Subcutaneous abdominal adipose tissue (tissue), 5 donors: ENCODE measurements at regions not wholly inside any gene's neighbourhood (a gene's known extent, or its start where the extent isn't known, plus 50 kb on each side); places are given as distances from the start of the nearest gene placed in this dataset.

Experiments
- H3K27ac ChIP-seq: one replicate; pipeline ENCODE4 v1.7.0; 2013; ENCODE audit warnings: low read depth, mild to moderate bottlenecking, inconsistent platforms, low read length, moderate library complexity
- H3K27me3 ChIP-seq, 5 donors: one replicate each; pipeline ENCODE4 v1.7.0; 2013; ENCODE audit warnings: low read length in 5 of 5, inconsistent platforms in 1 of 5; ENCODE audit not compliant: control insufficient read depth in 5 of 5, insufficient read depth in 4 of 5
- H3K36me3 ChIP-seq, 5 donors: one replicate each; pipeline ENCODE4 v1.7.0; 2013; ENCODE audit warnings: low read length in 5 of 5; ENCODE audit not compliant: control insufficient read depth in 5 of 5, insufficient read depth in 5 of 5
- H3K4me1 ChIP-seq, 5 donors: one replicate each; pipeline ENCODE4 v1.7.0; 2013; ENCODE audit warnings: low read length in 5 of 5, mild to moderate bottlenecking in 3 of 5, moderate library complexity in 1 of 5; ENCODE audit not compliant: control insufficient read depth in 5 of 5, insufficient read depth in 5 of 5
- H3K4me3 ChIP-seq, 5 donors: one replicate each; pipeline ENCODE4 v1.7.0; 2013; ENCODE audit warnings: low read length in 5 of 5, low read depth in 1 of 5
- H3K9ac ChIP-seq, 5 donors: one replicate each; pipeline ENCODE4 v1.7.0; 2013; ENCODE audit warnings: low read length in 5 of 5, mild to moderate bottlenecking in 4 of 5, moderate library complexity in 3 of 5
- H3K9me3 ChIP-seq, 5 donors: one replicate each; pipeline ENCODE4 v1.7.0; 2013; ENCODE audit warnings: low read length in 5 of 5; ENCODE audit not compliant: control insufficient read depth in 5 of 5
- donor health status: healthy.
- donor health status: healthy.
- donor health status: healthy.
- donor health status: healthy.
- donor health status: healthy.

DNA sequence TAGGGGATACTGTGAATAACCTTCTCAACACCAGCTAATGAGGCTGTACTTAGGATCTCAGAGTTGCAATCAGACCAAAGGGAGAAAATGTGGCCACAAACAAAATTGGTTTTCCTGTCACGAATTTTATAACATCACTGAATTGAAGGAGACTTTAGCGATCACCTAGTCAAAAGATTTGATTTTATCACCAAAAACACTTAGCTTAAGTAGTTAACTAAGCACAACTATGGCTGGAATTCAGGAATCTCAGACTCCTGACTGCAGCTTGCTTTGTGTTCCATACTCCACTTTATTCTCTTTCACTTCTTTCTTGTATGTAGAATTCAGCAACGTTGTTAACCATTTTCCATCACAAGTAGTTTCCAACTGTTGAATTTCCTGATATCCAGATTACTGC lies 152.0 kb downstream of the SLC16A9 start:
- Histone ChIP-seq H3K27ac (no peak overlapping the region), H3K4me1 (peaks cover 0 to 11% (median 0%) of the 10 kb centered on the region in 5 donors), H3K27me3 (no peaks in the 10 kb centered on the region), H3K4me3 (no peak overlapping the region), H3K9ac (no peak overlapping the region), H3K36me3 (no peaks in the 10 kb centered on the region), H3K9me3 (no peaks in the 10 kb centered on the region)

DNA sequence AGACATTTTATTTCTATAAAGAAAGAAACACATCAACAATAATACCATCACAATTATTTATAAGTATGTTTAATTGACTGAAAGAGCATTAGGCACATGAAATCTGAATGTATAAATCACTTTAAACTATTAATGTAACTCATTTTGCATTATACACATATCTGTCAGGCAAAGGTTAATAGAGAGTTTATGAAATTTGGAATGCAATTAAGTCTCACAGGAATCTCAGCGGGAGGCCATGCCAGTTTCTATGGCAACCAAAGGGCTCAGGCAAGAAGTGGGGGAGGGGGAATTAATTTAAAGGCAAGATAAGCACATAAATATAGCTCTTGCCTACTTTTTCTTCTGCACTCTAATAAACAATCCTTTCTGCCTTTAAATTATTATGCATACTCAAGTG lies 152.6 kb downstream of the SLC16A9 start:
- Histone ChIP-seq H3K9me3 (no peaks in the 10 kb centered on the region), H3K4me1 (peaks cover 0 to 11% (median 0%) of the 10 kb centered on the region in 5 donors), H3K4me3 (no peak overlapping the region), H3K36me3 (no peaks in the 10 kb centered on the region), H3K27me3 (no peaks in the 10 kb centered on the region), H3K9ac (no peak overlapping the region), H3K27ac (no peak overlapping the region)

DNA sequence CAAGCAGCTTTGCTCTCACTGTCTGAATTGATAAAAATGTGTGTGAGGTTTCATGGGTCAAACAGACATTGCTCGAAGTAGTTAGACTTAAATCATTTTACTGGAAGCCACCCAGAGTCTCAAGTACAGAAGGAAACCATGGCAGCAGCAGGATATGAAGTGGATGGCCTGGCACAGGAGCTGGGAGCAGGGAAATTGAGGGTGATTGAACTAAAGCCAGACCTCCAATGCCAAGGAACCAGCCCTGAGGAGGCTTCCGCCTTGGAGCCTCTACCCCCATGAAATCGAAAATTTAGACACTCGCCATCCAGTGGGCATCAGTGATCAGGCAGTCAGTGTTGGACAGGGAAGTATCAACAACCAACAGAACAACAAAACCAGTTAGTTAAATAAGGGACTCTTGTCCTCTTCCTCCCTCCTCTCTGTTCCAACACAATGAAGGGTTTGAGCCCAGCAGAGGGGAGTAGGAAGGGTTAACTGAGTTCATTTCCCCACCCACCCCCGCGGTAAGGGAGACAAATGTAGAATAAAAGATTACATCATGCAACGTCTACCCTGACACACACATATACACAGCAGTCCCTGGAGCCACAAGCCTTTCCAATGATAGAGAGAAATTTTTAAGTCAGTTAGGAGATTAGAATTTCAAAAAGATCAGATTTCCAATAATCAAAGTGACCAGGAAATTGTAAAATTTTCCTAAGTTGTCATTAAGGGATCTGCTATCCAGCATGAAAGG lies 156.3 kb downstream of the SLC16A9 start:
- Histone ChIP-seq H3K4me3 (no peak overlapping the region), H3K9ac (no peak overlapping the region), H3K27me3 (no peaks in the 10 kb centered on the region), H3K27ac (no peak overlapping the region), H3K36me3 (no peaks in the 10 kb centered on the region), H3K4me1 (peaks cover 0 to 11% (median 0%) of the 10 kb centered on the region in 5 donors), H3K9me3 (no peaks in the 10 kb centered on the region)

DNA sequence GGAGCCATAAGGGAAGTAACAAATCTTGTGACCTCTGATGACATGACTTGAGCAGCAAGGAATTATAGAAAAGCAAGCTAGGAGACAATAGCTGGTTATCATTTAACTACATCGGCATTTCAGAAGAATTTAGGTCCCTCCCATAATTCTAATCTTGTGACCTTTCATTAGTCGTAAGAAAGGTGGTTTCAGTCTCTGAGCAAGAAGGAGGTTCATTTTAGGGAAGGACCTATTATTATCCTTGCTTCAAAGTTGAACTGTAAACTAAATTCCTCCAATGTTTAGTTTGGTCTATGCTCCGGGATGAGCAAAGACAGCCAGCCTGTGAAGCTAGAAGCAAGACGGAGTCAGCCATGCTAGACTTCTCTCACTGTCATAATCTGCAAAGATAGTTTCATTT lies 159.6 kb downstream of the SLC16A9 start:
- Histone ChIP-seq H3K9ac (no peak overlapping the region), H3K4me3 (no peak overlapping the region), H3K27me3 (no peaks in the 10 kb centered on the region), H3K9me3 (no peaks in the 10 kb centered on the region), H3K36me3 (no peaks in the 10 kb centered on the region), H3K4me1 (no peaks in the 10 kb centered on the region), H3K27ac (no peak overlapping the region)

DNA sequence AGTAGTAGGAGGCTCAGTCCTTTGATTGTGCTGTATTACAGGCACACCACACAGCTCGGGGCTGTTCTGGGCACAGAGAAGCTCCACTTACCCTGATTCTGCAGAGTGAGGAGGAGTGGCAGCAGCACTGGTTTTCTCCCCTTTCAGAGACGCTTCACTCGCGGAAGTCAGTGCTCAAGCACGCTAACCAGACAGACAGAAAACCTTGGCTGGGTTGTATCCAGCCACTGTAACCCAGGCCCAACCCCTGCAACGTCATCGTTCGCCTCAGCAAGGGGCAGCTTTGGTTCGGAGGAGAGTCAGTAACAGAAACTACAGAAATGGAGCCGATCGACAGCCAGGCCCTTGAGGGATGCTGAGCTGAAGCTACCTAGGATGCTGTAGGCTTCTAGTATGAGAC lies 171.0 kb downstream of the SLC16A9 start:
- peaks cover 0 to 12% (median 9%) of the 10 kb centered on the region in 5 donors for H3K4me1 ChIP-seq
- no peak overlapping the region for H3K27ac ChIP-seq
- H3K27me3 ChIP-seq = no peaks in the 10 kb centered on the region
- peaks cover 0 to 4% (median 0%) of the 10 kb centered on the region in 5 donors for H3K9me3 ChIP-seq
- H3K4me3 ChIP-seq = no peak overlapping the region
- H3K9ac ChIP-seq = no peak overlapping the region
- H3K36me3 ChIP-seq = no peaks in the 10 kb centered on the region

DNA sequence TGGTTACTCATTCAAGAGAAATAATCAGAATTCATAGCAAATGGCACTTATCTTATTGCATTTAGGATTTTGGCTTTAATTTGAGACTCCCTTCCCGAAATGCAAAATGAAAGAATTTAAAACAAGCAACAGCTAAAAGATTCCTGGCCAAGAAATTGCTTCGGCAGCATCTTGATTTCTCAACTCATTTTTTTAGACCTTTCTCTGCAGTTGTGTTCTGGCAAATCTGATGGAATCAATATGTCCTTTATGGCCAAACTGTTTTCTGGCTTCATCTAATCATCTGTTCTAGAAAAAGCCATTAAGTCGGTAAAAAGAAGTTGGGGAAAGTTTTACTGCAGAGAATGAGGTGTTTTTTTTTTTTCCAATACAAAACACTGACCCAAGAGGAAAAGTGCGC lies 172.1 kb downstream of the SLC16A9 start:
- H3K9ac ChIP-seq = no peak overlapping the region
- H3K4me3 ChIP-seq = no peak overlapping the region
- H3K27me3 ChIP-seq = no peaks in the 10 kb centered on the region
- H3K9me3 ChIP-seq = peaks cover 0 to 4% (median 0%) of the 10 kb centered on the region in 5 donors
- H3K27ac ChIP-seq = no peak overlapping the region
- peaks cover 0 to 12% (median 9%) of the 10 kb centered on the region in 5 donors for H3K4me1 ChIP-seq
- no peaks in the 10 kb centered on the region for H3K36me3 ChIP-seq

DNA sequence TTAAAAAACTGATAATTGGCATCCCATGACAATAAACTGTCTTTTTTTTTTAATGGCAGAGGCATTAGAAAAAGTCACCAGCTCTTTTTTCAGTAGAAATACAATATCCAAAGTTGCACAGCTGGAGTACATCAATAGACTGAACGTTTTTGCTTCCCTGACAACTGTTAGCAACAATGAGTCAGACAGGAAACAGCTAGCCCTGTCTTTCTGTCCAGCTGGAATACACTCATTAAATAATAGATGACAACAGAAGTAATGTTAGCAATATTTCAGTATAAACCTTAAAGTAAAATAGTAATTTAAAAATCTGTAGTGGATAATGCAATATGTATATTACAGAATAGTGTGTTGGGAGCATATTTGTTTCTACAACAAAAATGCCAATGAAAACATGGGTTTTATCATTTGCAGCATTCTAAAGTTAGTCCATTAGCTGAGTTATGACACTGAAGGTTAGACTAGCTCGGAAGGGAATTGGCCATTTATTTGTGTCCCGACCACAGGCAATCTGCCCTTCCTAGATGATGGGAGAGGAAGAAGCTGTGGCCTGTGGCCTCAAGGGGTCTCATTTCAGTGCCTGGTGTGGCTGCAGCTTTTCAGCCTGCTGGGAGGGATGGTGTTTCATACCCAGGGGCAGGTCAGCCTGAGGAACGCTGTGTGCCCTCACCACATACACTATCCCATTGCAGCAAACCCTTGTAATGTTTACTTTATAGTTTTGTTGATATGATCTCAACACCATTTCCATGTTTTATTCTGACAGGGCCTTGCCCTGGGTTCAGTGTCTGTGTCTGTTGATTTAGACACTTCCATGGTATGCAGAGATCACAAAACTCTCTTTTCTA lies 173.3 kb downstream of the SLC16A9 start:
- peak overlapping the region; percentile 55 for H3K27ac ChIP-seq
- H3K9me3 ChIP-seq = peaks cover 0 to 4% (median 0%) of the 10 kb centered on the region in 5 donors
- no peaks in the 10 kb centered on the region for H3K36me3 ChIP-seq
- no peak overlapping the region for H3K9ac ChIP-seq
- H3K4me1 ChIP-seq = peaks cover 0 to 12% (median 9%) of the 10 kb centered on the region in 5 donors
- no peaks in the 10 kb centered on the region for H3K27me3 ChIP-seq
- no peak overlapping the region for H3K4me3 ChIP-seq

DNA sequence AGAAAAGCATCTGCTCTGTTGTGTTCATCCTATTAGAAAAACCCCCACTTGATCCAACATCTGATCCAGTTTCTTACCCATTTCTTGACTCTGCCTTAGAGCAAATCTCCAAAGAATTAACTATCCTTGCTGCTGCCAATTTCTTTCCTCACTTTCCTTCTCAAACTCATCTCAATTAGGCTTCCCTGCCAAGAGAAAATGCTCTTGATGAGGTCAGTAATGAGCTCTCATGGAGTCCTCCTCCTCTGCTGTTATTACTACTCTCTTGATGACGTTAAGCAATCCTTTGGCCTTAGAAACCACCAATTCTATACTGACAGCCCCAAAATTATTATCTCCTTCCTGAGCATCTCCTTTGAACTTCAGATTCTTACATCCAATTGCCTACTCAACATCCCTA lies 162.0 kb upstream of the FAM13C start:
- Histone ChIP-seq H3K4me3 (no peak overlapping the region), H3K36me3 (no peaks in the 10 kb centered on the region), H3K4me1 (no peaks in the 10 kb centered on the region), H3K27ac (no peak overlapping the region), H3K9me3 (no peaks in the 10 kb centered on the region), H3K9ac (no peak overlapping the region), H3K27me3 (no peaks in the 10 kb centered on the region)

DNA sequence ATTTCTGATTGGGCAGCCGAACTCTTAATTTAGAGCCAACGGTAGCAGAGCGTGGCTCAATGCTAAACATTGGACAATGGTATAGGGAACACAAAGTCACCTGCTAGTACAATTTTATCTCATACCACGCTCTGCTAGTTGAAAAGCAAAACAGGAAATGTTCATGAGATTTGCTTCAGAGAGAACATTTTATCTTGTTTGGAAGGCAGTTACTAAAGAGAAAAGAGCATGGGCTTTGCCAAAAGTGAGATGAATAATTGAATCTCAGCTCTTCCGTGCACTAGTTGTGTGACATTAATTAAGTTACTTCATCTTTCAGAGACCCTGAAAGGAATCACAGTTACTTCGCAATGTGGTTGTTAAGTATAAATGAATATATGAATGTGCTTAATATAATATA lies 161.5 kb upstream of the FAM13C start:
- no peaks in the 10 kb centered on the region for H3K4me1 ChIP-seq
- no peak overlapping the region for H3K27ac ChIP-seq
- no peaks in the 10 kb centered on the region for H3K36me3 ChIP-seq
- H3K9ac ChIP-seq = no peak overlapping the region
- no peaks in the 10 kb centered on the region for H3K9me3 ChIP-seq
- H3K27me3 ChIP-seq = no peaks in the 10 kb centered on the region
- no peak overlapping the region for H3K4me3 ChIP-seq

DNA sequence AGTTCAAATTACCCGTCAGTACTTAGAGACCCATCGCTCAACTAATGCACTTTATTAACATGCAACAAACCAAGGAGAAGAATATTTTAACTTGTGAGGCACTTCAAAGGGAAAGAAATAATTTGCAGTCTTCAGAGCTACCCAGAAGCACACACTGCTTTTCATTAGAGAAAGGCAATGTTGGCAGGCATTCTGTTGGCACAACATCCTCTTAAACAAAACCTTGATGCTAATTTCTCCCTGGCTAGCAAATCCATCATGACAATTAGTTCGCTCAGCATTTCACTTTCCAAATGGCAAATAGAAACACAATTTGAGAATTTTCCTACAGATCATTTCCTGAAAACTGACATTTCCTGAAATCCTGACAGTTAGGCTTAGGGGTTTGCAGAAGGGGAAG lies 155.6 kb upstream of the FAM13C start:
- no peaks in the 10 kb centered on the region for H3K36me3 ChIP-seq
- H3K4me3 ChIP-seq = no peak overlapping the region
- H3K27me3 ChIP-seq = no peaks in the 10 kb centered on the region
- H3K4me1 ChIP-seq = no peaks in the 10 kb centered on the region
- H3K9ac ChIP-seq = no peak overlapping the region
- H3K9me3 ChIP-seq = no peaks in the 10 kb centered on the region
- no peak overlapping the region for H3K27ac ChIP-seq
